GM23338 (cell line): ENCODE measurements at regions not wholly inside any gene's neighbourhood (a gene's known extent, or its start where the extent isn't known, plus 50 kb on each side); places are given as distances from the start of the nearest gene placed in this dataset.

ENCODE experiments used
- CREB1 ChIP-seq: fragments of 250-450 bp; sonication (Bioruptor Pico); IDR thresholded peaks from 2 replicates; pipeline ENCODE4 v1.5.0; 2020; ENCODE audit warnings: low read depth, mild to moderate bottlenecking, moderate library complexity
- CTCF ChIP-seq, 2 experiments: fragments of 200-600 bp in 1 of 2; sonication (generic) in 1 of 2; conservative IDR thresholded peaks; 2 replicates each; pipeline versions ENCODE4 v1.5.1 to v1.6.1; 2016 to 2017; ENCODE audit warnings: antibody characterized with exemption in 2 of 2, low read depth in 2 of 2, mild to moderate bottlenecking in 2 of 2, moderate library complexity in 1 of 2
- EZH2 ChIP-seq: fragments of 200-600 bp; sonication (generic); IDR thresholded peaks from one replicate; pipeline ENCODE4 v1.8.0; 2017; ENCODE audit warnings: antibody characterized with exemption, mild to moderate bottlenecking, low read depth; ENCODE audit not compliant: unreplicated experiment
- EZH2phosphoT487 ChIP-seq: fragments of 200-600 bp; sonication (generic); IDR thresholded peaks from one replicate; pipeline ENCODE4 v1.8.1; 2018; ENCODE audit warnings: antibody characterized with exemption; ENCODE audit not compliant: unreplicated experiment
- JUNB ChIP-seq: IDR thresholded peaks from one replicate; pipeline ENCODE4 v1.6.1; 2016; ENCODE audit warnings: antibody characterized with exemption; ENCODE audit not compliant: unreplicated experiment
- POLR2AphosphoS5 ChIP-seq: IDR thresholded peaks from 2 replicates; pipeline ENCODE4 v1.6.1; 2016; ENCODE audit warnings: antibody characterized with exemption, low read depth
- REST ChIP-seq: IDR thresholded peaks from one replicate; pipeline ENCODE4 v1.6.1; 2018; ENCODE audit warnings: antibody characterized with exemption; ENCODE audit not compliant: unreplicated experiment
- STAT1 ChIP-seq: IDR thresholded peaks from one replicate; pipeline ENCODE4 v1.6.1; 2016; ENCODE audit warnings: antibody characterized with exemption; ENCODE audit not compliant: unreplicated experiment
- ZNF114 ChIP-seq: fragments of 250-450 bp; sonication (Bioruptor Pico); IDR thresholded peaks from 2 replicates; pipeline ENCODE4 v1.5.0; 2020; ENCODE audit warnings: mild to moderate bottlenecking, moderate library complexity
- ZNF331 ChIP-seq: fragments of 250-450 bp; sonication (Bioruptor Pico); IDR thresholded peaks from 2 replicates; pipeline ENCODE4 v1.5.0; 2020; ENCODE audit warnings: low read depth, mild to moderate bottlenecking, moderate library complexity

- TF ChIP-seq CTCF (conservative IDR thresholded peaks at IDR 0.05; ENCODE audit: low read depth in 2 of 2) (no peak), JUNB (no peak), EZH2 (no peak), CREB1 (CRISPR knock-in tag) (no peak), EZH2phosphoT487 (no peak), ZNF114 (CRISPR knock-in tag) (no peak), ZNF331 (CRISPR knock-in tag) (no peak), POLR2AphosphoS5 (no peak), REST (no peak), STAT1 (no peak)
Observed at GRCh38 chr2:59745085-59745484, 808.4 kb downstream of the BCL11A start.
